Gastrocnemius medialis (tissue), 4 donors: ENCODE measurements at regions not wholly inside any gene's neighbourhood (a gene's known extent, or its start where the extent isn't known, plus 50 kb on each side); places are given as distances from the start of the nearest gene placed in this dataset.

Experiments
- ATAC-seq, 2 donors: fragments of 150-250 bp; one replicate each; pipeline ENCODE4 v1.9.1; 2016
- DNase-seq, 2 donors: peaks; one replicate each; pipeline ENCODE4 v3.0.0-alpha.2; 2019
- H3K27ac ChIP-seq, 4 donors: fragments of 200-600 bp; sonication (generic); 1 replicate in 1 of 4; 2 replicates in 3 of 4; pipeline ENCODE4 v1.5.1; 2016 to 2018; ENCODE audit warnings: mild to moderate bottlenecking in 2 of 4, moderate library complexity in 1 of 4
- H3K27me3 ChIP-seq, 3 donors: fragments of 200-600 bp; sonication (generic) in 2 of 3; 1 replicate in 1 of 3; 2 replicates in 2 of 3; pipeline versions ENCODE4 v1.5.1 to v1.6.0; 2016 to 2019; ENCODE audit warnings: mild to moderate bottlenecking in 1 of 3, moderate library complexity in 1 of 3
- H3K36me3 ChIP-seq, 2 donors: fragments of 200-600 bp; sonication (generic) in 1 of 2; one replicate each; pipeline ENCODE4 v1.5.1; 2017 to 2018
- H3K4me1 ChIP-seq, 2 donors: fragments of 200-600 bp; sonication (generic) in 1 of 2; one replicate each; pipeline ENCODE4 v1.5.1; 2016 to 2017; ENCODE audit warnings: mild to moderate bottlenecking in 2 of 2
- H3K4me3 ChIP-seq, 4 donors: fragments of 200-600 bp; sonication (generic) in 3 of 4; 1 replicate in 1 of 4; 2 replicates in 3 of 4; pipeline ENCODE4 v1.5.1; 2016 to 2019; ENCODE audit warnings: mild to moderate bottlenecking in 2 of 4
- H3K9me3 ChIP-seq, 3 donors: fragments of 200-600 bp; sonication (generic) in 2 of 3; 1 replicate in 1 of 3; 2 replicates in 2 of 3; pipeline ENCODE4 v1.5.1; 2016 to 2019
- POLR2A ChIP-seq, 2 donors: fragments of 450-650 bp; IDR thresholded peaks; one replicate each; pipeline ENCODE4 v1.6.1; 2017; ENCODE audit warnings: antibody characterized with exemption in 2 of 2, mild to moderate bottlenecking in 2 of 2, moderate library complexity in 2 of 2
- in situ Hi-C, 4 donors: fragments of 200-750 bp; cut with MboI; loops; one replicate each; pipeline versions ENCODE4 v1.15.0 to v1.8.0; 2017; ENCODE audit warnings: low sequenced_read_pairs in 4 of 4
- intact Hi-C: fragments of 100-400 bp; cut with DNase I; formaldehyde crosslinking; loops from one replicate; pipeline ENCODE4 v1.15.1; 2023; ENCODE audit warnings: low total_unique reads
- TF ChIP-seq, protein P1 (sequence below), 5 experiments: fragments of 450-650 bp in 3 of 5; fragments of 200-600 bp in 2 of 5; sonication (generic) in 2 of 5; IDR thresholded peaks in 4 of 5; conservative IDR thresholded peaks in 1 of 5; 1 replicate in 4 of 5; 2 replicates in 1 of 5; pipeline ENCODE4 v1.5.1; 2016 to 2019; ENCODE audit warnings: antibody characterized with exemption in 5 of 5, mild to moderate bottlenecking in 3 of 5, moderate library complexity in 3 of 5

DNA sequence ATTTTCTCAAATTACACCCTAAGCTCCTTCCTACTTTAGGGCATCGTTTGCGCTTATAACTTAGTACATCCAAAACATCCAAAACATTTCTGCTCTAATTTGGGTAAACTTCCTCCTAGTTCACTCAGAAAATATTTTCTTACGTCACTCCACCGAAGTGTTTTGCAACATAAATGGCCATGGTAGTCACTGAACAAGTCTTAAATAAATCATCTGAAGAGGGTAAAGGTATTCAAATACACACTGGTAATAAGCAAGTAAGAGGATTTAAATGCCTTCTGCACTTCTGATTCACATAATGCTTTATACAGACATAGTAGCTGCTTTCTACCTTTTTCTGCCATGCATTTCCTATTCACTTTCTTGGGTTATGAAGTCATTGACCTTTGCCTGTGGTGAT lies 991.9 kb downstream of the NLGN4X start:
- intact Hi-C loops = no loop called here
- no peak overlapping the region for H3K27ac ChIP-seq
- H3K4me1 ChIP-seq = no peaks in the 10 kb centered on the region
- H3K36me3 ChIP-seq = no peaks in the 10 kb centered on the region
- TF ChIP-seq POLR2A (IDR thresholded peaks at IDR 0.05) = no peak
- TF ChIP-seq, protein P1, sequence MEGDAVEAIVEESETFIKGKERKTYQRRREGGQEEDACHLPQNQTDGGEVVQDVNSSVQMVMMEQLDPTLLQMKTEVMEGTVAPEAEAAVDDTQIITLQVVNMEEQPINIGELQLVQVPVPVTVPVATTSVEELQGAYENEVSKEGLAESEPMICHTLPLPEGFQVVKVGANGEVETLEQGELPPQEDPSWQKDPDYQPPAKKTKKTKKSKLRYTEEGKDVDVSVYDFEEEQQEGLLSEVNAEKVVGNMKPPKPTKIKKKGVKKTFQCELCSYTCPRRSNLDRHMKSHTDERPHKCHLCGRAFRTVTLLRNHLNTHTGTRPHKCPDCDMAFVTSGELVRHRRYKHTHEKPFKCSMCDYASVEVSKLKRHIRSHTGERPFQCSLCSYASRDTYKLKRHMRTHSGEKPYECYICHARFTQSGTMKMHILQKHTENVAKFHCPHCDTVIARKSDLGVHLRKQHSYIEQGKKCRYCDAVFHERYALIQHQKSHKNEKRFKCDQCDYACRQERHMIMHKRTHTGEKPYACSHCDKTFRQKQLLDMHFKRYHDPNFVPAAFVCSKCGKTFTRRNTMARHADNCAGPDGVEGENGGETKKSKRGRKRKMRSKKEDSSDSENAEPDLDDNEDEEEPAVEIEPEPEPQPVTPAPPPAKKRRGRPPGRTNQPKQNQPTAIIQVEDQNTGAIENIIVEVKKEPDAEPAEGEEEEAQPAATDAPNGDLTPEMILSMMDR (IDR thresholded peaks at IDR 0.05 in 4 of 5, conservative IDR thresholded peaks at IDR 0.05 in 1 of 5) = no peak
- DNase-seq (no peak), ATAC-seq (no peak)
- no peak overlapping the region for H3K4me3 ChIP-seq
- in situ Hi-C loops = loop anchor here in 1 of 4 donors (25.0 kb wide), 1 partner anchor 101 kb away; no protein-coding TSS in a partner anchor
- H3K9me3 ChIP-seq = no peaks in the 10 kb centered on the region
- no peaks in the 10 kb centered on the region for H3K27me3 ChIP-seq

DNA sequence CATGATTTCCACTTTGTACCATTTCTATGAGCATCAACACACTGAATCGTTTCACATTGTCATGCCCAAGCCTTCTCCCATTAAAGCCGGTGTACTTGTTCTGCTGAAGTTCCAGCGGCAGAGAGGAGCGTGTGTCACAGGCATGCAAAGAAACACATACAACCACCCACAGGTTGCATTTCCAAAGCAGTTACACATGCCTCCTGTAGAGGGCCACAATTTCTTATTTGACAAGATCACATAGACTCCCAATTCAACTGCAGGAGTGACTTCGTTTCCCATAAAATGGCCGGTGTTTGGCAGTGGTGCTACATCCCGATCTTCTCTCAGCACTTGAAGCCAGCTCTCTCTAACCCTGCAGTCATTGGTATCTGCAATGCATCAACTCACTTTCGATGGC lies 992.6 kb downstream of the NLGN4X start:
- in situ Hi-C loops (loop anchor here in 1 of 4 donors (25.0 kb wide), 1 partner anchor 101 kb away; no protein-coding TSS in a partner anchor), intact Hi-C loops (no loop called here)
- TF ChIP-seq, protein P1 (IDR thresholded peaks at IDR 0.05 in 4 of 5, conservative IDR thresholded peaks at IDR 0.05 in 1 of 5) = no peak
- no peak for TF ChIP-seq POLR2A (IDR thresholded peaks at IDR 0.05)
- DNase-seq = no peak
- Histone ChIP-seq H3K27ac (no peak overlapping the region), H3K27me3 (no peaks in the 10 kb centered on the region), H3K36me3 (no peaks in the 10 kb centered on the region), H3K9me3 (no peaks in the 10 kb centered on the region), H3K4me1 (no peaks in the 10 kb centered on the region), H3K4me3 (no peak overlapping the region)
- no peak for ATAC-seq

DNA sequence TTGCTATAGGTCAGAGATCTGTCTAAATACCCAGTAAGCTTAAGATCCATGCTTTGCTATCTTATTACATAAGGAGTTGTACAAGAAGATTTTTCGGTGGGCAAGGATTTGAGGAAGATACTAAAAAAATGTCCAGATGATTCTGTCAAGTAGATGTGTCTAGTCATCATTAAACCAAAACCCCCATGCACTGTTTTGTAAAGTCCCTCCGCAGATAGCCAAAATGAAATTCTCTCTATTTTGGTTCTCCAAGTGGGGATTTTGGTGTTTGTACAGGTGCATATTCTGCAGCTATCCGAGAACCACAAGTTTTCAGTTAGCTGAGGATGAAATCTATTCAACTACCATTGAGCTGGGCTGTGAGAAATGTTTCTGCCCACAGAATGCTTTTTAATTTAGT lies 994.8 kb downstream of the NLGN4X start:
- no peaks in the 10 kb centered on the region for H3K4me1 ChIP-seq
- in situ Hi-C loops = loop anchor here in 1 of 4 donors (25.0 kb wide), 1 partner anchor 103 kb away; no protein-coding TSS in a partner anchor
- no peaks in the 10 kb centered on the region for H3K36me3 ChIP-seq
- no peaks in the 10 kb centered on the region for H3K9me3 ChIP-seq
- TF ChIP-seq POLR2A (IDR thresholded peaks at IDR 0.05) = no peak
- TF ChIP-seq, protein P1 (IDR thresholded peaks at IDR 0.05 in 4 of 5, conservative IDR thresholded peaks at IDR 0.05 in 1 of 5) = no peak
- no peak overlapping the region for H3K4me3 ChIP-seq
- no peak overlapping the region for H3K27ac ChIP-seq
- no peak for DNase-seq
- ATAC-seq = no peak
- intact Hi-C loops = no loop called here
- no peaks in the 10 kb centered on the region for H3K27me3 ChIP-seq

DNA sequence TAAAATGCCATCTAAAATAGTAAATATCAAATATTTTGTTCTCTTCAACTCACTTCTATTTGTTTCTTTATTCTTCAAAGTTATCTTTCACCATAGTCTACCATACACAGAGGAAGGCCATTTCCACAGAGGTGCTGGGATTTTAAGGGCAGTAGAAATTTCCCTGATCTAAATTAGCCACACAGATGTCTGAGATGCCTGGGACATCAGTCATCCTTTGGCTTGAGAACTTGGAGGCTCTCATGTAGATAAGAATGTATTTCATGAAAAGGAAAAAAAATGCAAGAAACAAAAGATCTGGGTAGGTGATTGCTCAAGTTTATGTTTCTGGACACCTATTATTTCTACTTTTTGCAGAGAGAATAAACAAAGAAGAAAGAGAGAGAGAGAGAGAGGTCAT lies 1008.2 kb downstream of the NLGN4X start:
- H3K36me3 ChIP-seq = no peaks in the 10 kb centered on the region
- in situ Hi-C loops = no loop called here
- no peak for TF ChIP-seq POLR2A (IDR thresholded peaks at IDR 0.05)
- TF ChIP-seq, protein P1 (IDR thresholded peaks at IDR 0.05 in 4 of 5, conservative IDR thresholded peaks at IDR 0.05 in 1 of 5) = no peak
- ATAC-seq (no peak), DNase-seq (no peak)
- H3K27me3 ChIP-seq = no peaks in the 10 kb centered on the region
- no peaks in the 10 kb centered on the region for H3K4me1 ChIP-seq
- intact Hi-C loops = no loop called here
- no peak overlapping the region for H3K4me3 ChIP-seq
- H3K27ac ChIP-seq = no peak overlapping the region
- H3K9me3 ChIP-seq = no peaks in the 10 kb centered on the region

DNA sequence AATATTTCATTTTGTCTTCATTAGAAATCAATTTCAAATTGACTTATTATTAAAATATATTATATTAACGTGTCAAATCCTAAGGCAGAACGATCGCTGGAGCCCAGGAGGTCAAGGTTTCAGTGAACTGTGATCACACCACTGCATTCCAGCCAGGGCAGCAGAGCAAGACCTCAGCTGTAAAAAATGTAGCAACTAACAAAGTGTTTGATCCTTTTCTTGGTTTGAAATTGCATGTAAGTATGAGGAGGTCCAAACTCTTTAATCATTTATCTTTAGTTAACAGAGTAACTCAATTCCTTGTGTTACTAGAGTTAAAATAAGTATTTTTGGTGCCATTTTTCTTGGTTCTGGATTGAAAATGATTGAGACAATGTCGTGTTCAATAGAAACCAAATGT lies 1033.9 kb downstream of the NLGN4X start:
- no peaks in the 10 kb centered on the region for H3K36me3 ChIP-seq
- no peak for TF ChIP-seq POLR2A (IDR thresholded peaks at IDR 0.05)
- TF ChIP-seq, protein P1 (IDR thresholded peaks at IDR 0.05 in 4 of 5, conservative IDR thresholded peaks at IDR 0.05 in 1 of 5) = no peak
- ATAC-seq (no peak), DNase-seq (no peak)
- no peaks in the 10 kb centered on the region for H3K4me1 ChIP-seq
- in situ Hi-C loops = no loop called here
- no peaks in the 10 kb centered on the region for H3K9me3 ChIP-seq
- H3K4me3 ChIP-seq = no peak overlapping the region
- intact Hi-C loops = no loop called here
- H3K27ac ChIP-seq = no peak overlapping the region
- H3K27me3 ChIP-seq = no peaks in the 10 kb centered on the region
